K562 (cell line): ENCODE measurements at regions not wholly inside any gene's neighbourhood (a gene's known extent, or its start where the extent isn't known, plus 50 kb on each side); places are given as distances from the start of the nearest gene placed in this dataset.

Experiments
- ATAC-seq: fragments of 200-7000 bp; cut with Tn5 transposase; 3 replicates; pipeline ENCODE4 v1.9.1; 2020; ENCODE audit warnings: moderate library complexity
- BruUV-seq: library from RNA; stranded (reverse); fragments of 400-500 nt; replicated peaks from 2 replicates; lab custom pipeline; 2021; lab: Mats Ljungman, UMichigan
- CTCF ChIA-PET: fragments of 300-600 bp; formaldehyde crosslinking; extraction: SDS; loops from one replicate; lab custom pipeline; 2021; ENCODE audit warnings: low intra/inter-chr PET ratio; lab: Yijun Ruan, JAX
- POLR2A ChIA-PET: fragments of 300-600, 350-650 bp; sonication (Branson Sonifier 250); formaldehyde crosslinking; extraction: SDS; loops from one replicate; lab custom pipeline; 2021; ENCODE audit warnings: antibody characterized with exemption, inconsistent platforms; lab: Yijun Ruan, JAX
- DNase-seq, 4 experiments: peaks; one replicate each; pipeline versions ENCODE4 v3.0.0 to v3.0.0-alpha.2; 2011 to 2018; ENCODE audit warnings: low spot score in 3 of 4, mixed read lengths in 3 of 4; ENCODE audit errors: extremely low read depth in 1 of 4
- FAIRE-seq: peaks from 2 replicates; lab custom pipeline; 2011; peaks lifted over from hg19 to GRCh38; lab: Jason Lieb, UNC
- H2AFZ ChIP-seq: 2 replicates; pipeline ENCODE4 v1.6.0; 2011; ENCODE audit warnings: low read depth, low read length, control low read depth, inconsistent platforms
- H3K27ac ChIP-seq: fragments of 200-600 bp; 3 replicates; pipeline ENCODE4 v1.8.0; 2011; ENCODE audit warnings: low read depth, mild to moderate bottlenecking, control low read depth, inconsistent platforms, low read length, moderate library complexity, mixed read lengths; ENCODE audit errors: extremely low read depth
- H3K27me3 ChIP-seq, 2 experiments: fragments of 300-600 bp in 1 of 2; 2 replicates in 1 of 2; 3 replicates in 1 of 2; pipeline versions ENCODE4 v1.6.0 to v1.8.0; 2011; ENCODE audit warnings: inconsistent platforms in 2 of 2, low read length in 2 of 2, mild to moderate bottlenecking in 1 of 2, mixed read lengths in 1 of 2, moderate library complexity in 1 of 2; ENCODE audit not compliant: control insufficient read depth in 2 of 2, insufficient read depth in 2 of 2
- H3K36me3 ChIP-seq: fragments of 300-600 bp; 3 replicates; pipeline ENCODE4 v1.8.0; 2011; ENCODE audit warnings: mild to moderate bottlenecking, low read length, inconsistent platforms; ENCODE audit not compliant: control insufficient read depth, insufficient read depth
- H3K4me1 ChIP-seq, 2 experiments: fragments of 200-600 bp in 1 of 2; replicated peaks in 1 of 2; 2 replicates in 1 of 2; 3 replicates in 1 of 2; pipeline versions ENCODE4 v1.5.1 to v1.8.0; 2011; ENCODE audit warnings: inconsistent platforms in 2 of 2, low read length in 2 of 2, mild to moderate bottlenecking in 1 of 2, mixed read lengths in 1 of 2, moderate library complexity in 1 of 2; ENCODE audit not compliant: control insufficient read depth in 2 of 2, insufficient read depth in 2 of 2
- H3K4me2 ChIP-seq: 2 replicates; pipeline ENCODE4 v1.6.1; 2011; ENCODE audit warnings: low read length, control low read depth, inconsistent platforms, mixed read lengths; ENCODE audit not compliant: insufficient read depth
- H3K4me3 ChIP-seq: fragments of 200-600 bp; sonication (generic), shearing (Covaris generic); 2 replicates; pipeline ENCODE4 v1.5.1; 2016; ENCODE audit warnings: control low read depth, inconsistent platforms
- H3K79me2 ChIP-seq: fragments of 200-600 bp; 3 replicates; pipeline ENCODE4 v1.8.0; 2011; ENCODE audit warnings: low read length, inconsistent platforms; ENCODE audit not compliant: control insufficient read depth, insufficient read depth
- H3K9ac ChIP-seq, 2 experiments: 2 replicates each; pipeline versions ENCODE4 v1.6.0 to v1.6.1; 2011; ENCODE audit warnings: low read depth in 2 of 2, low read length in 2 of 2, control low read depth in 1 of 2, inconsistent platforms in 1 of 2, mild to moderate bottlenecking in 1 of 2, mixed read lengths in 1 of 2; ENCODE audit not compliant: insufficient read depth in 1 of 2
- H3K9me1 ChIP-seq: one replicate; pipeline ENCODE4 v1.6.0; 2011; ENCODE audit warnings: inconsistent platforms, mild to moderate bottlenecking, low read length, moderate library complexity; ENCODE audit not compliant: control insufficient read depth, insufficient read depth
- H3K9me3 ChIP-seq: replicated peaks from 2 replicates; pipeline ENCODE4 v1.5.1; 2011; ENCODE audit warnings: low read depth, low read length, inconsistent platforms; ENCODE audit not compliant: control insufficient read depth, insufficient read depth
- H4K20me1 ChIP-seq: replicated peaks from 2 replicates; pipeline ENCODE4 v1.6.1; 2011; ENCODE audit warnings: low read length, inconsistent platforms, mixed read lengths; ENCODE audit not compliant: control insufficient read depth, insufficient read depth
- EGR1 ChIP-seq: fragments of 450-650 bp; conservative IDR thresholded peaks from 2 replicates; pipeline ENCODE4 v1.6.1; 2017; ENCODE audit warnings: mild to moderate bottlenecking
- PHB2 ChIP-seq: fragments of 450-650 bp; IDR thresholded peaks from 2 replicates; pipeline ENCODE4 v1.6.1; 2017; ENCODE audit warnings: low read depth
- POLR3G ChIP-seq: IDR thresholded peaks from 2 replicates; pipeline ENCODE4 v1.6.1; 2011; ENCODE audit not compliant: insufficient read length, insufficient replicate concordance; ENCODE audit errors: extremely low read depth
- RHOXF2B ChIP-seq: fragments of 250-450 bp; sonication (Bioruptor Pico); conservative IDR thresholded peaks from 2 replicates; pipeline ENCODE4 v1.5.1; 2021
- WGBS: fragments of 100-300 bp; shearing (Covaris generic); methylation state at CpG from one replicate; pipeline ENCODE4 v1.1.6; 2016; ENCODE audit warnings: low coverage, mixed read lengths; ENCODE audit not compliant: insufficient coverage; ENCODE audit errors: missing lambda C conversion rate; 5-methylcytosine and 5-hydroxymethylcytosine counted together
- in situ Hi-C: fragments of 300-500 bp; cut with MboI; formaldehyde crosslinking; loops from 4 replicates; pipeline ENCODE4 v1.15.0; 2018; ENCODE audit warnings: inconsistent platforms, mixed read lengths
- intact Hi-C: fragments of 100-400 bp; cut with micrococcal nuclease; formaldehyde crosslinking; loops from 2 replicates; pipeline ENCODE4 v1.14.2; 2022

DNA sequence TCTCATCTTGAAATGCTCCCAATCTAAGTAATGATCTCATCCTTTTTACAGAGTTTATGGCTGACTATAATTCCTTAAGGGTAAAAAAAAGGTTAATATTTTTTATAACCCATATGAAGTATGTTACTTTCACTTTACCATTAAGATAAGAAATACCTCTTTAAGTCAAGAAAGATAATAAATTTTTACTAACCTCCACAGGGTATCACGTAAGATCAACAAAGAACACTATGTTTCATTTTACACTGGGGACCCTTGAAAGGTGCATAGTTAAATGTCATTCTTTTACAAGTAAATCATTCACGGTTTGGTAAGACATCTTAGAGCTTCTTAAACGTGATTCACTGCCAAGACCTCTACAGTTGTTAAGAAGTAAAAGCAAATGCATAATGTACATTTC lies 472.7 kb upstream of the CDH9 start:
- no peaks in the 10 kb centered on the region for H3K9me3 ChIP-seq
- TF ChIP-seq PHB2, result no peak
- no TSS peak for BruUV-seq
- WGBS, result 3% methylated on average over 3 of the region's 3 CpGs
- DNase-seq (no peak), ATAC-seq (no peak), FAIRE-seq (no peak)
- no peak overlapping the region for H2AFZ ChIP-seq
- no peak overlapping the region for H3K4me2 ChIP-seq
- ChIA-PET CTCF (no interaction called here), POLR2A (no interaction called here)
- intact Hi-C loops (no loop called here), in situ Hi-C loops (no loop called here)
- no peaks in the 10 kb centered on the region for H3K79me2 ChIP-seq
- no peaks in the 10 kb centered on the region for H4K20me1 ChIP-seq
- no peak overlapping the region for H3K4me3 ChIP-seq
- H3K4me1 ChIP-seq, result no peaks in the 10 kb centered on the region
- no peaks in the 10 kb centered on the region for H3K27me3 ChIP-seq
- H3K9me1 ChIP-seq, result no peaks in the 10 kb centered on the region
- no peak overlapping the region for H3K9ac ChIP-seq
- H3K36me3 ChIP-seq, result no peaks in the 10 kb centered on the region
- no peak overlapping the region for H3K27ac ChIP-seq

DNA sequence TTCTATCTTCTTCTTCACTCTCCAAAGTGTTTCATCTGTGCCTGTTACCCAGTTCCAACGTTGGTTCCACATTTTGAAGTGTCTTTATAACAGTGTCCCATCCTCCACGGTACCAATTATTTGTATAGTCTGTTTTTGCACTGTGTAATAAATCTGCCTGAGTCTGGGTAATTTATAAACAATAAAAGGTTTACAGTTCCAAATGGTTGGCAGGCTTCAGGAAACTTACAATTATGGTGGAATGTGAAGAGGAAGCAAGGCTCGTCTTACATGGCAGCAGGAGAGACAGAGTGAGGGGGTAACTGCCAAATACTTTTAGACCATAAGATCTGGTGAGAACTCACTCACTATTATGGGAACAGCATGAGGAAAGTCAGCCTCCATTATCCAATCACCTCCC lies 465.4 kb upstream of the CDH9 start:
- CTCF ChIA-PET, result no interaction called here
- Histone ChIP-seq H4K20me1 (no peaks in the 10 kb centered on the region), H3K4me2 (no peak overlapping the region), H2AFZ (no peak overlapping the region), H3K9me3 (no peaks in the 10 kb centered on the region), H3K36me3 (no peaks in the 10 kb centered on the region), H3K9me1 (no peaks in the 10 kb centered on the region), H3K4me1 (no peaks in the 10 kb centered on the region), H3K9ac (no peak overlapping the region), H3K79me2 (no peaks in the 10 kb centered on the region), H3K4me3 (no peak overlapping the region), H3K27ac (no peak overlapping the region), H3K27me3 (no peaks in the 10 kb centered on the region)
- FAIRE-seq (no peak), ATAC-seq (no peak), DNase-seq (no peak)
- WGBS, result 2% methylated on average over 3 of the region's 3 CpGs
- no TSS peak for BruUV-seq
- no peak for TF ChIP-seq RHOXF2B (CRISPR knock-in tag)
- TF ChIP-seq POLR3G, result no peak
- no peak for TF ChIP-seq EGR1
- POLR2A ChIA-PET, result no interaction called here
- in situ Hi-C loops, result no loop called here
- intact Hi-C loops, result no loop called here
